ENCODE measurements at regions not wholly inside any gene's neighbourhood (a gene's known extent, or its start where the extent isn't known, plus 50 kb on each side); places are given as distances from the start of the nearest gene placed in this dataset.

- ChIA-PET CTCF (no interaction called here), POLR2A (no interaction called here)
- no peak overlapping the region for H3K4me3 ChIP-seq (ENCODE audit: low read depth, low read length)
- TF ChIP-seq CTCF (IDR thresholded peaks at IDR 0.05; ENCODE audit: insufficient read depth, low read length, missing control alignments): no peak
- no peak for DNase-seq (ENCODE audit: low read depth, low spot score)
These were observed 94.4 kb downstream of the ADRB2 start for GRCh38 chr5:148920646-148921288.

GRCh38 chr5:148921350-148921749 is 94.9 kb downstream of the ADRB2 start:
- no peak for DNase-seq (ENCODE audit: low read depth, low spot score)
- no peak overlapping the region for H3K4me3 ChIP-seq (ENCODE audit: low read depth, low read length)
- ChIA-PET CTCF (interaction anchor here (1.4 kb wide), 1 partner anchor 36 kb away, joined by 4 read pairs; no protein-coding TSS in a partner anchor), POLR2A (no interaction called here)
- no peak for TF ChIP-seq CTCF (IDR thresholded peaks at IDR 0.05; ENCODE audit: insufficient read depth, low read length, missing control alignments)

GRCh38 chr5:148922606-148923005 is 96.2 kb downstream of the ADRB2 start:
- POLR2A ChIA-PET: no interaction called here
- TF ChIP-seq CTCF (IDR thresholded peaks at IDR 0.05; ENCODE audit: insufficient read depth, low read length, missing control alignments): no peak
- CTCF ChIA-PET: interaction anchor here (1.4 kb wide), 1 partner anchor 35 kb away, joined by 4 read pairs; no protein-coding TSS in a partner anchor
- DNase-seq (ENCODE audit: low read depth, low spot score): no peak
- no peak overlapping the region for H3K4me3 ChIP-seq (ENCODE audit: low read depth, low read length)

GRCh38 chr5:148923023-148923422 is 96.6 kb downstream of the ADRB2 start:
- H3K4me3 ChIP-seq (ENCODE audit: low read depth, low read length): no peak overlapping the region
- POLR2A ChIA-PET: no interaction called here
- no peak for DNase-seq (ENCODE audit: low read depth, low spot score)
- CTCF ChIA-PET: interaction anchor here (1.4 kb wide), 1 partner anchor 35 kb away, joined by 4 read pairs; no protein-coding TSS in a partner anchor
- no peak for TF ChIP-seq CTCF (IDR thresholded peaks at IDR 0.05; ENCODE audit: insufficient read depth, low read length, missing control alignments)

GRCh38 chr5:148924817-148925216 is 98.4 kb downstream of the ADRB2 start:
- CTCF ChIA-PET: interaction anchor here (0.9 to 1.1 kb wide), 2 partner anchors 9 to 32 kb away, joined by 3 to 4 read pairs; no protein-coding TSS in a partner anchor
- TF ChIP-seq CTCF (IDR thresholded peaks at IDR 0.05; ENCODE audit: insufficient read depth, low read length, missing control alignments): no peak
- no peak for DNase-seq (ENCODE audit: low read depth, low spot score)
- POLR2A ChIA-PET: no interaction called here
- no peak overlapping the region for H3K4me3 ChIP-seq (ENCODE audit: low read depth, low read length)

GRCh38 chr5:148926207-148926606 is 99.8 kb downstream of the ADRB2 start:
- no peak for DNase-seq (ENCODE audit: low read depth, low spot score)
- ChIA-PET POLR2A (no interaction called here), CTCF (interaction anchor here (0.8 kb wide), 1 partner anchor 188 kb away, joined by 3 read pairs; no protein-coding TSS in a partner anchor)
- TF ChIP-seq CTCF (IDR thresholded peaks at IDR 0.05; ENCODE audit: insufficient read depth, low read length, missing control alignments): no peak
- H3K4me3 ChIP-seq (ENCODE audit: low read depth, low read length): no peak overlapping the region
